Effector memory CD4-positive, alpha-beta T cell (primary cell): ENCODE measurements at regions not wholly inside any gene's neighbourhood (a gene's known extent, or its start where the extent isn't known, plus 50 kb on each side); places are given as distances from the start of the nearest gene placed in this dataset.
"Not testable (repeated sequence)": the region's sequence is repeated elsewhere in the genome, so short reads cannot be mapped to it uniquely, and the experiment has no call there.

Source experiments
- DNase-seq, 3 donors: peaks; one replicate each; pipeline ENCODE4 v3.0.0-alpha.2; 2020
- H3K27ac ChIP-seq: 2 replicates; pipeline ENCODE4 v1.7.0; 2013; ENCODE audit warnings: mild to moderate bottlenecking, low read length, moderate library complexity; ENCODE audit not compliant: insufficient read depth, poor library complexity, severe bottlenecking
- H3K27me3 ChIP-seq: replicated peaks from 2 replicates; pipeline ENCODE4 v1.7.0; 2013; ENCODE audit warnings: mild to moderate bottlenecking, low read length; ENCODE audit not compliant: insufficient read depth, control insufficient read depth, poor library complexity, severe bottlenecking
- H3K36me3 ChIP-seq: 2 replicates; pipeline ENCODE4 v1.7.0; 2013; ENCODE audit warnings: mild to moderate bottlenecking, low read length, moderate library complexity; ENCODE audit not compliant: control insufficient read depth, insufficient read depth
- H3K4me1 ChIP-seq: 2 replicates; pipeline ENCODE4 v1.7.0; 2013; ENCODE audit warnings: low read length, mild to moderate bottlenecking; ENCODE audit not compliant: control insufficient read depth, insufficient read depth, poor library complexity, severe bottlenecking
- H3K4me3 ChIP-seq: 2 replicates; pipeline ENCODE4 v1.7.0; 2013; ENCODE audit warnings: low read length, low read depth, mild to moderate bottlenecking; ENCODE audit not compliant: insufficient read depth, poor library complexity, severe bottlenecking
- H3K9me3 ChIP-seq: 2 replicates; pipeline ENCODE4 v1.7.0; 2013; ENCODE audit warnings: mild to moderate bottlenecking, low read length, moderate library complexity; ENCODE audit not compliant: control insufficient read depth

DNA sequence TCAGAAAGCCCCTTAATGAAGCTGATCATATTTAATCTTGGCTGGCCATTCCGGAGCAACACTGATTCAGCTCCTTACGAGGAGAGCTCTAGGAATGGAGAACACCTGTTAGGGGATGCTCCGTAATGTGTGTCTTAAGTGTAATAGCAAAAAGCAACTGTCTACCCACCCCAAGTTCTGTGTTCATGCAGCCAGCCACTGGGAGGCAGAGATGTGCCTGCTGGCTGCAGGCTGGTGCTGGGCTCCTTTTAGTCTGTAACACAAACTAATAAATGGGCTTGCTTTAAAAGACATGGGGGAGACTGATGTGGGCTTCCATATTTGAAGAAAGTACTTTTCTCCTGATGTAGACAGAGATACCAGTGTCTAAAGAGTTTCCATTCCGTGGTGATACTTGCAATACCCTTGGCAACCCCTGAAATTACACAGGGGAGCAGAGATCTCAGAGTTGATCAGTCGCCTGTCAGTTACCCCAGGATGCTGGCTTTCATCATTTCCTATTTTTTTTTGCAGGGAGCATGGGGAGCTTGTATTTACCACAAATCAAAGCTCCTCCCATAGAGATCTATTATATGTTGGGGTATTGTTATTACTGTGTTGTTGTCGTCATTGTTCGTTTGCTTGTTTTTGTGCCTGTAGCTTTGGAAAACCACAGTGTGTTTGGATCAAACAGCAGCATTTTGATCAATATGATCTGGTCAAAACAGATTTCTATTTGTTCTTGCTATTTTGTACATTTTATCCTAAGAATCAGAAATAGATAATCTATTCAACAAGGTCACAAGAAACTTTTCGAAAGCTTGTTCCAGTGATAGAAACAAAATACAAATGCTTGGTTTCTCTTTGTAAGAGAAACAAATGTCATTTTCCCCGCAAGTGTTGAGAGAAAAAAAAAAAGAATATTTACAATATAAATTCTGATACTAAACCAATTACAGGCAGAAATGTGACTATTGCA is 65.8 kb downstream of the MTX3 start:
- no peak for DNase-seq
- H3K4me3 ChIP-seq: no peak overlapping the region
- H3K36me3 ChIP-seq: no peaks in the 10 kb centered on the region
- H3K4me1 ChIP-seq: no peaks in the 10 kb centered on the region
- H3K27ac ChIP-seq: no peak overlapping the region
- no peaks in the 10 kb centered on the region for H3K27me3 ChIP-seq
- no peaks in the 10 kb centered on the region for H3K9me3 ChIP-seq

DNA sequence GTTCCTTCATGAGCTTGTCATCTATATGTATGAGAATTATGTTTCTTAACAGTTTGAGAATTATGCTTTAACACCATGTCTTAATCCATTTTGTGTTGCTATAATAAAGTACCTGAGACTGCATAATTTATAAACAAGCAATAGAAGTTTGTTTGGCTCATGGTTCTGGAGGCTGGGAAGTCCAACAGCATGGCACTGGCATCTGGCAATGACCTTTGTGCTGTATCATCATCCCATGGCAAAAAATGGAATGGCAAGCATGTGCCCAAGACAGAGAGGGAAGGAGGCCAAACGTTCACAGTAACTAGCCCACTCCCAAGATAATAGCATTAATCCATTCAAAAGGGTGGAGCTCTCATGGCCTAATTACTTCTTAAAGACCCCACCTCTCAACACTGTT is 67.6 kb downstream of the MTX3 start:
- H3K27ac ChIP-seq: no peak overlapping the region
- no peak overlapping the region for H3K4me3 ChIP-seq
- H3K36me3 ChIP-seq: no peaks in the 10 kb centered on the region
- DNase-seq: no peak
- H3K9me3 ChIP-seq: no peaks in the 10 kb centered on the region
- H3K27me3 ChIP-seq: no peaks in the 10 kb centered on the region
- no peaks in the 10 kb centered on the region for H3K4me1 ChIP-seq

DNA sequence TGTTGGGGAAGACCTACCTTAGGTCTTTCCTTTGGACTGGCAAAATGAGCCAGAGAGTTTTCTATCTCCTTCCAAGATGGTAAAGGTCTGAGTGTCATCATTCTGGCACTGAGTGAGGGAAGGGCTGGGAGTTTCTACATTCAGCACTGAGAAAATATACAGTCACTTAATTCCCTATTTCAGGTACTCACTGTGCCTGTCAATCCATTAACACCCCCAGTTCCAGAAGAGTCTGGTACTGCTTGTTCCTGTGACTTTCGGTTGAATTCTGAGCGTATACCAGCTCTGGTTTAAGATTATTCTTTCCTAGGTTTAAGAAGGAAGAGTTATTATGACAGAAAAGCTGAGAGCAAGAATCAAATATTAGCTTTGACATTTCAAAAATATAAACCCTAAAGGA is 68.4 kb downstream of the MTX3 start:
- H3K9me3 ChIP-seq: no peaks in the 10 kb centered on the region
- H3K27ac ChIP-seq: no peak overlapping the region
- no peak overlapping the region for H3K4me3 ChIP-seq
- H3K36me3 ChIP-seq: no peaks in the 10 kb centered on the region
- no peaks in the 10 kb centered on the region for H3K4me1 ChIP-seq
- no peak for DNase-seq
- H3K27me3 ChIP-seq: no peaks in the 10 kb centered on the region

DNA sequence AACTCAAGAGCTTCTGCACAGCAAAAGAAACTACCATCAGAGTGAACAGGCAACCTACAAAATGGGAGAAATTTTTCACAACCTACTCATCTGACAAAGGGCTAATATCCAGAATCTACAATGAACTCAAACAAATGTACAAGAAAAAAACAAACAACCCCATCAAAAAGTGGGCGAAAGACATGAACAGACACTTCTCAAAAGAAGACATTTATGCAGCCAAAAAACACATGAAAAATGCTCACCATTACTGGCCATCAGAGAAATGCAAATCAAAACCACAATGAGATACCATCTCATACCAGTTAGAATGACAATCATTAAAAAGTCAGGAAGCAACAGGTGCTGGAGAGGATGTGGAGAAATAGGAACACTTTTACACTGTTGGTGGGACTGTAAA is 83.6 kb downstream of the MTX3 start:
- H3K27ac ChIP-seq, H3K4me1 ChIP-seq: not testable (repeated sequence)

DNA sequence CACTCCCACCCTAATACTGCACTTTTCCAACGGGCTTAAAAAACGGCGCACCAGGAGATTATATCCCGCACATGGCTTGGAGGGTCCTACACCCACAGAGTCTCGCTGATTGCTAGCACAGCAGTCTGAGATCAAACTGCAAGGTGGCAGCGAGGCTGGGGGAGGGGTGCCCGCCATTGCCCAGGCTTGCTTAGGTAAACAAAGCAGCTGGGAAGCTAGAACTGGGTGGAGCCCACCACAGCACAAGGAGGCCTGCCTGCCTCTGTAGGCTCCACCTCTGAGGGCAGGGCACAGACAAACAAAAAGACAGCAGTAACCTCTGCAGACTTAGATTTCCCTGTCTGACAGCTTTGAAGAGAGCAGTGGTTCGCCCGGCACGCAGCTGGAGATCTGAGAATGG is 88.5 kb downstream of the MTX3 start:
- H3K9me3 ChIP-seq, H3K4me3 ChIP-seq, H3K36me3 ChIP-seq, H3K27ac ChIP-seq, H3K4me1 ChIP-seq, DNase-seq, H3K27me3 ChIP-seq: not testable (repeated sequence)

More for the DNA sequence above, 83.6 kb downstream of the MTX3 start:
- not testable (repeated sequence) for H3K36me3 ChIP-seq, DNase-seq, H3K27me3 ChIP-seq, H3K4me3 ChIP-seq, H3K9me3 ChIP-seq

DNA sequence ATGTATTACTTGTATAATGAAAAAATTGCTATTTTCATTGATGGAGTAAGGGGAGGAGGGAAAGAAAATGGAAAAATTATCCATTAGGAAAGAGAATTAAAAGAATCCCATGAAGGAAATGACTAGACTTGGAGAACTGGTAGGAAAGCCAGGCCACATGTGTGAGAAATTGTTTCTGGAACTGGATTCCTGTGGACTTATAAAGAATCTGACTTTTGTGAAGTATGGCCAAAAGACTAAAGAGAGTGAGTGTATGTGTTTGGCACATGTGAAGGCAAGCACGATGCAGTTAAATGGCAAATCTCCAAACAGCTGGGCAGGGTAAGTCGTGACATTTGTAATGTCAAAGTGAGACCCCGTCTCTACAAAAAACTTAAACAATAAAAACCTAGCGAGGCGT is 89.4 kb downstream of the MTX3 start:
- Histone ChIP-seq H3K27ac (no peak overlapping the region), H3K36me3 (no peaks in the 10 kb centered on the region), H3K9me3 (no peaks in the 10 kb centered on the region), H3K27me3 (no peaks in the 10 kb centered on the region), H3K4me3 (no peak overlapping the region), H3K4me1 (no peaks in the 10 kb centered on the region)
- no peak for DNase-seq

DNA sequence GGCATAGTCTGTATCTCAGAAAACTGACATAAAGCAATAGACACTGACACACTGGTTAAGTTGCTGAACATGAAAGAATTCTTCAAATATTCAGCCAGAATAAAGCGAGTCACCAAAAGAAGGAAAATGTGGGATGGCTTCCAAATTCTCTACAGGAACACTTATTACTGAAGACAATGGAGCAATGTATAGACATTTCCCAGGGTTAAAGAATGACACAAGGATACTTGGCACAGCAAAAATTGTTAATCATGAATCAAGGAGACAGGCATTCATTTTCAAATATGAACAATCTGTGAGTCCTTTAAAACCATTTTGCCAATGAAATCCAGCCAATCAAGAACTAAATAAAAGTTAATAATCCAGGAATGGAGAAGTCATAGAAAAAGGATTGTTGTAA is 92.5 kb downstream of the MTX3 start:
- Histone ChIP-seq H3K36me3 (no peaks in the 10 kb centered on the region), H3K4me3 (no peak overlapping the region), H3K4me1 (no peaks in the 10 kb centered on the region), H3K27ac (no peak overlapping the region), H3K27me3 (no peaks in the 10 kb centered on the region), H3K9me3 (no peaks in the 10 kb centered on the region)
- DNase-seq: no peak

DNA sequence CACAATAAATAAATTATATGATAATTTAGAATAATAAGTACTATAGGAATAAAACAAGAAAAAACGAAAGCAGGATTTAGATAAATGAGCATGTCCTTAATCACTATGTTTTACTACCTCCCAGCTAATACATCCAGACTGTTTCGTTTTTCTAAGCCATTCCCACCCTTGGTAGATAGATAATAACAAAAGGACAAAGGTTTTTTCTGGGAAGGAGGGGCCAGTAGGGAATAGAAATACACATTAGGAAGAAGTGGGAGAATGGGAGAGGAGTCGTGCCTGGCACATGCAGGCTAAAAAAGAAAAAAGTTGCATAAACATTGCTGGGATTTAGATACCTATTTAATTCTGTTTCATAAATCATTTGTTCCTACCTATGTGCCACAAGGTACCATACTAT is 97.1 kb downstream of the MTX3 start:
- H3K4me1 ChIP-seq: no peaks in the 10 kb centered on the region
- no peaks in the 10 kb centered on the region for H3K9me3 ChIP-seq
- no peak overlapping the region for H3K4me3 ChIP-seq
- no peaks in the 10 kb centered on the region for H3K27me3 ChIP-seq
- H3K27ac ChIP-seq: no peak overlapping the region
- H3K36me3 ChIP-seq: no peaks in the 10 kb centered on the region
- no peak for DNase-seq

DNA sequence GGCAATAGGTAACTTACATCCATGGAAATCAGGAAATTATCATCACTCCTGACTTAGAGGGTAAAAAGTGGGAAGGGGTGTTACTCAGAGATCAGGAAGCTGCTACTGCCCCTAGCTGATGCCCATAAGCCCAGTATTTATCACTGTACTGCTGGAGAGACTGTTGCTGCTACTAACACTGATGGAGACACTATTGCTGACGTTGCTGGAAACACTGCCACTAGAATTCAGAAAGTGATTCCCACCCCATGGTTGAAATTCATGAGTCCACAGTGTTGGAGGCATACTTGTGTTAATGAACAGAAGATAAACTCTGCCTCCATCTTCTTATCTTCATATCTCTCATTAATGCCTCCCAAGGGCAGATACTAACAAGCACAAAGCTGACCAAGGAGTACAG is 97.6 kb downstream of the MTX3 start:
- no peak for DNase-seq
- no peaks in the 10 kb centered on the region for H3K27me3 ChIP-seq
- H3K36me3 ChIP-seq: no peaks in the 10 kb centered on the region
- H3K9me3 ChIP-seq: no peaks in the 10 kb centered on the region
- H3K4me3 ChIP-seq: no peak overlapping the region
- no peak overlapping the region for H3K27ac ChIP-seq
- H3K4me1 ChIP-seq: no peaks in the 10 kb centered on the region

DNA sequence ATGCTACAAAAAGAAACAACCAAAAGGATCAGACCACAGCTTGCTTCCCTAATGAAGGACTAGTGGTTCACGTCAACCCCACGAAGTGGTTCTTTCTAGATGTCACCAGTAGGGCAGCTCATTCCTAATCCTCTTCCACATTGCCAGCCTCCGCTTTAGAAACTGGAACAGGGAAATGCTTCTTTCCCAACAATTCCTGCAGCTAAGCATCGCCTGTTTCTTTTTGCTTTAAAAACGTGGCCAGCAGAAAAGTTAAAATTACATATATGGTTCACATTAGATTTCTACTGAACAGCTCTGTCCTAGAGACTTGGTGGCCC is 100.2 kb downstream of the MTX3 start:
- H3K4me3 ChIP-seq: no peak overlapping the region
- H3K27me3 ChIP-seq: no peaks in the 10 kb centered on the region
- H3K27ac ChIP-seq: no peak overlapping the region
- no peak for DNase-seq
- no peaks in the 10 kb centered on the region for H3K36me3 ChIP-seq
- no peaks in the 10 kb centered on the region for H3K4me1 ChIP-seq
- H3K9me3 ChIP-seq: no peaks in the 10 kb centered on the region
